B cell (primary cell): ENCODE measurements at regions not wholly inside any gene's neighbourhood (a gene's known extent, or its start where the extent isn't known, plus 50 kb on each side); places are given as distances from the start of the nearest gene placed in this dataset.

Source experiments
- ATAC-seq: fragments of 200-7000 bp; cut with Tn5 transposase; one replicate; pipeline ENCODE4 v1.10.0; 2021; ENCODE audit warnings: low read depth, mild to moderate bottlenecking, moderate number of reproducible peaks, moderate library complexity
- CTCF ChIA-PET: fragments of 350-600 bp; sonication (Branson Sonifier 250); formaldehyde crosslinking; loops from one replicate; lab custom pipeline; 2021; ENCODE audit warnings: antibody characterized with exemption, inconsistent platforms; lab: Charles Lee
- POLR2A ChIA-PET: fragments of 350-600 bp; sonication (Branson Sonifier 250); formaldehyde crosslinking; loops from one replicate; lab custom pipeline; 2021; ENCODE audit warnings: antibody characterized with exemption; lab: Charles Lee
- DNase-seq: peaks from one replicate; pipeline ENCODE4 v3.0.0; 2013
- H2AFZ ChIP-seq: 2 replicates; pipeline ENCODE4 v1.6.1; 2012; ENCODE audit warnings: mild to moderate bottlenecking, low read depth, low read length; ENCODE audit not compliant: insufficient read depth, poor library complexity, severe bottlenecking
- H3K27ac ChIP-seq, 2 donors: 1 replicate in 1 of 2; 2 replicates in 1 of 2; pipeline ENCODE4 v1.5.1; 2012 to 2013; ENCODE audit warnings: low read length in 2 of 2, mild to moderate bottlenecking in 2 of 2, moderate library complexity in 1 of 2
- H3K27me3 ChIP-seq, 4 experiments: fragments of 200-600 bp in 1 of 4; sonication (generic) in 1 of 4; replicated peaks in 1 of 4; 1 replicate in 2 of 4; 2 replicates in 2 of 4; pipeline versions ENCODE4 v1.6.1 to v1.7.0; 2013 to 2016; ENCODE audit warnings: low read length in 3 of 4, mild to moderate bottlenecking in 2 of 4, mixed read lengths in 1 of 4, moderate library complexity in 1 of 4; ENCODE audit not compliant: insufficient read depth in 4 of 4, control insufficient read depth in 3 of 4; ENCODE audit errors: control extremely low read depth in 1 of 4
- H3K36me3 ChIP-seq, 2 experiments: replicated peaks in 1 of 2; 1 replicate in 1 of 2; 2 replicates in 1 of 2; pipeline versions ENCODE4 v1.6.1 to v1.7.1; 2013; ENCODE audit warnings: low read length in 1 of 2; ENCODE audit not compliant: insufficient read depth in 2 of 2, control insufficient read depth in 1 of 2; ENCODE audit errors: control extremely low read depth in 1 of 2, extremely low read depth in 1 of 2
- H3K4me1 ChIP-seq, 2 donors: fragments of 200-600 bp in 1 of 2; sonication (generic) in 1 of 2; 1 replicate in 1 of 2; 2 replicates in 1 of 2; pipeline versions ENCODE4 v1.5.1 to v1.6.1; 2013 to 2017; ENCODE audit warnings: low read length in 2 of 2; ENCODE audit not compliant: control insufficient read depth in 2 of 2, insufficient read depth in 2 of 2
- H3K4me2 ChIP-seq: replicated peaks from 2 replicates; pipeline ENCODE3; 2012; ENCODE audit warnings: mild to moderate bottlenecking, low read depth, low read length; ENCODE audit not compliant: poor library complexity, severe bottlenecking
- H3K4me3 ChIP-seq, 5 experiments: fragments of 200-600 bp in 1 of 5; sonication (generic) in 1 of 5; 1 replicate in 3 of 5; 2 replicates in 2 of 5; pipeline versions ENCODE4 v1.5.1 to v1.7.0; 2011 to 2016; ENCODE audit warnings: low read length in 4 of 5, mild to moderate bottlenecking in 4 of 5, low read depth in 2 of 5, control low read depth in 1 of 5, moderate library complexity in 1 of 5; ENCODE audit not compliant: insufficient read depth in 1 of 5; ENCODE audit errors: control extremely low read depth in 1 of 5, extremely low read depth in 1 of 5
- H3K79me2 ChIP-seq: fragments of 200-600 bp; sonication (generic); one replicate; pipeline ENCODE4 v1.6.0; 2016; ENCODE audit warnings: low read length; ENCODE audit not compliant: control insufficient read depth, insufficient read depth
- H3K9ac ChIP-seq: fragments of 200-600 bp; sonication (generic); 2 replicates; pipeline ENCODE4 v1.6.1; 2017; ENCODE audit warnings: mild to moderate bottlenecking, low read length, moderate library complexity
- H3K9me3 ChIP-seq, 3 donors: one replicate each; pipeline versions ENCODE4 v1.6.1 to v1.7.1; 2013; ENCODE audit warnings: low read length in 2 of 3; ENCODE audit not compliant: control insufficient read depth in 2 of 3, insufficient read depth in 1 of 3; ENCODE audit errors: control extremely low read depth in 1 of 3
- H4K20me1 ChIP-seq: 2 replicates; pipeline ENCODE4 v1.6.0; 2012; ENCODE audit warnings: mild to moderate bottlenecking, low read length; ENCODE audit not compliant: insufficient read depth, control insufficient read depth, poor library complexity, severe bottlenecking
- H3K27ac Mint-ChIP-seq: one replicate; pipeline ENCODE4 v1.8.0; 2021; ENCODE audit warnings: mixed read lengths
- H3K27me3 Mint-ChIP-seq: one replicate; pipeline ENCODE4 v1.8.0; 2021; ENCODE audit warnings: mixed read lengths
- H3K4me1 Mint-ChIP-seq: one replicate; pipeline ENCODE4 v1.8.0; 2021; ENCODE audit warnings: mixed read lengths
- H3K4me3 Mint-ChIP-seq: one replicate; pipeline ENCODE4 v1.8.0; 2021; ENCODE audit warnings: mixed read lengths
- H3K9me3 Mint-ChIP-seq: one replicate; pipeline ENCODE4 v1.8.0; 2022; ENCODE audit warnings: mixed read lengths; ENCODE audit not compliant: insufficient read depth
- CTCF ChIP-seq: fragments of 200-600 bp; IDR thresholded peaks from one replicate; pipeline ENCODE4 v1.8.0; 2022; ENCODE audit warnings: antibody characterized with exemption, mild to moderate bottlenecking
- EZH2 ChIP-seq: IDR thresholded peaks from 2 replicates; pipeline ENCODE4 v1.6.1; 2012; ENCODE audit warnings: borderline replicate concordance, low read depth, mild to moderate bottlenecking, moderate library complexity, low read length; ENCODE audit not compliant: insufficient read depth, poor library complexity, severe bottlenecking
- WGBS: methylation state at CpG from one replicate; pipeline ENCODE4 v1.1.5; 2013; ENCODE audit warnings: missing lambda C conversion rate; ENCODE audit not compliant: insufficient coverage; 5-methylcytosine and 5-hydroxymethylcytosine counted together
- intact Hi-C: fragments of 100-400 bp; cut with micrococcal nuclease; formaldehyde crosslinking; loops from one replicate; pipeline ENCODE4 v1.10.0; 2022

GRCh38 chr3:124082343-124082742 is 90.4 kb upstream of the ROPN1 start:
- Histone ChIP-seq H3K27me3 (peaks cover 0 to 1% (median 0%) of the 10 kb centered on the region in 4 experiments), H2AFZ (no peak overlapping the region), H3K79me2 (no peaks in the 10 kb centered on the region), H3K9me3 (no peaks in the 10 kb centered on the region), H3K36me3 (no peaks in the 10 kb centered on the region), H3K27ac (no peak overlapping the region), H3K4me2 (no peak overlapping the region), H3K9ac (no peak overlapping the region), H3K4me3 (no peak overlapping the region), H4K20me1 (no peaks in the 10 kb centered on the region), H3K4me1 (peaks cover 0 to under 1% of the 10 kb centered on the region in 2 donors)
- TF ChIP-seq CTCF (no peak), EZH2 (no peak)
- ChIA-PET CTCF (interaction anchor here (0.7 kb wide), 1 partner anchor 50 kb away, joined by 5 read pairs; no protein-coding TSS in a partner anchor), POLR2A (no interaction called here)
- Mint-ChIP-seq H3K4me3 (no peak overlapping the region), H3K27me3 (peaks cover 11% of the 10 kb centered on the region), H3K9me3 (no peaks in the 10 kb centered on the region), H3K4me1 (peaks cover 4% of the 10 kb centered on the region), H3K27ac (no peak overlapping the region)
- intact Hi-C loops: no loop called here
- ATAC-seq: no peak
- WGBS: 71% methylated on average over 1 of the region's 2 CpGs
- DNase-seq: no peak

- POLR2A ChIA-PET: no interaction called here
- no peak for ATAC-seq
- H4K20me1 ChIP-seq: no peaks in the 10 kb centered on the region
- H3K27ac Mint-ChIP-seq: no peak overlapping the region
- H3K9me3 Mint-ChIP-seq: no peaks in the 10 kb centered on the region
- no peaks in the 10 kb centered on the region for H3K36me3 ChIP-seq
- H3K9ac ChIP-seq: no peak overlapping the region
- H3K4me1 Mint-ChIP-seq: peaks cover 4% of the 10 kb centered on the region
- TF ChIP-seq CTCF: no peak
- no peak for TF ChIP-seq EZH2
- no peaks in the 10 kb centered on the region for H3K9me3 ChIP-seq
- H3K27me3 Mint-ChIP-seq: peaks cover 7% of the 10 kb centered on the region
- H3K4me1 ChIP-seq: peaks cover 0 to 3% of the 10 kb centered on the region in 2 donors
- H3K4me2 ChIP-seq: no peak overlapping the region
- H3K4me3 ChIP-seq: no peak overlapping the region
- WGBS: 26% methylated on average over 7 of the region's 7 CpGs
- CTCF ChIA-PET: no interaction called here
- H3K27me3 ChIP-seq: no peaks in the 10 kb centered on the region
- intact Hi-C loops: no loop called here
- no peak overlapping the region for H2AFZ ChIP-seq
- DNase-seq: peak; percentile 8
- H3K4me3 Mint-ChIP-seq: no peak overlapping the region
- H3K27ac ChIP-seq: no peak overlapping the region
- no peaks in the 10 kb centered on the region for H3K79me2 ChIP-seq
These were observed 92.3 kb upstream of the ROPN1 start for GRCh38 chr3:124084022-124084881.
